Non-pigmented ciliary epithelial cell (primary cell): ENCODE measurements at regions not wholly inside any gene's neighbourhood (a gene's known extent, or its start where the extent isn't known, plus 50 kb on each side); places are given as distances from the start of the nearest gene placed in this dataset.
"Not testable (repeated sequence)": the region's sequence is repeated elsewhere in the genome, so short reads cannot be mapped to it uniquely, and the experiment has no call there.

ENCODE experiments used
- DNase-seq: peaks from one replicate; pipeline ENCODE4 v3.0.0-alpha.2; 2010; ENCODE audit warnings: low read depth

- DNase-seq: no peak
Observed at GRCh38 chr7:32762925-32763293, 128.7 kb downstream of the KBTBD2 start.

GRCh38 chr7:32762206-32762924 lies 129.2 kb downstream of the KBTBD2 start:
- DNase-seq: not testable (repeated sequence)

GRCh38 chr7:32761451-32762205 lies 129.9 kb downstream of the KBTBD2 start:
- DNase-seq: no peak

DNA sequence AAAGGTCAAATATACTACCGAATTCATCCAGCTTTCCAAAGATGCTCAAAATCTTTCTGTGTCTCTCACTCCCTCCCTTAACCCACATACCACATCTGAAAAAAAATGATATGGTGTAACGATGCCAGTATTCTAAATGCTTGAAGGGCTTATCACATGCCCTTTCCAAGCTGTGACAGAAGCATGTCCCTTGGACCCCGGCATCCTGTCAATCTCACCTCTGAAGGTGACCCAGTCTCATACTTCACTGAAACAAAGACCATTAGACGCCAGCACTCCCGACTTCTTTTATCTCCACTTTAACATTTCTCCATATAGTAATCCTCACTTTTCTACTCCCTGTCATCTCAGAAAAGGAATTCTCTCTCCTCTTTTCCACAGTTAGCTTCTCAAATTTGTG lies 130.8 kb downstream of the KBTBD2 start:
- DNase-seq: not testable (repeated sequence)

DNA sequence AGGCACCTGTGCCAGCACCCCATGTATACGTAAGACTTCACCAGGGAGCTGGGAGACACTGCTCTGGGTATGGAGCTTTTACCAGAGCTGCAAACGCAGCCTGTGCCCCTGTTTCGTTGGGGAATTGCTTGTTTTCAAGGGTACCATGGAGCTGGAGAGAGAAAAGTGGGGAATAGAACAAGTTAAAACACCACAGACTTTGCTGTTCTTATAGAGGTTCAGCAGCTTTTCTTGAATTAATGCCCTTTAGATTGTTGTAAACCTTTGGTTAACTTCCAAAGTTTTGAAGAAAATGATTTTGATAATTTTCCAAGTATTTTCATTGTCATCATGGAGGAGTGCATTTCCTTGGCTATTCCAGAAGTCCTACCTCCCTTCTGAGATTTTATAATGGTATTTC lies 131.7 kb downstream of the KBTBD2 start:
- not testable (repeated sequence) for DNase-seq

DNA sequence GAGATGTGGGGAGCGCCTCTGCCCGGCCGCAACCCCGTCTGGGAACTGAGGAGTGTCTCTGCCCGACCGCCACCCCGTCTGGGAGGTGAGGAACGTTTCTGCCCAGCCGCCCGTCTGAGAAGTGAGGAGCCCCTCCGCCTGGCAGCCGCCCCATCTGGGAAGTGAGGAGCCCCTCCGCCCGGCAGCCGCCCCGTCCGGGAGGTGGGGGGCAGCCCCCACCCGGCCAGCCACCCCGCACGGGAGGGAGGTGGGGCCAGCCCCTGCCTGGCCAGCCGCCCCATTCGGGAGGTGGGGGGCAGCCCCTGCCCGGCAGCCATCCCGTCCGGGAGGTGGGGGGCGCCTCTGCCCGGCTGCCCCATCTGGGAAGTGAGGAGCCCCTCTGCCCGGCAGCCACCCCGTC lies 137.7 kb downstream of the KBTBD2 start:
- DNase-seq: not testable (repeated sequence)

GRCh38 chr7:32748337-32748736 lies 143.2 kb downstream of the KBTBD2 start:
- not testable (repeated sequence) for DNase-seq

DNA sequence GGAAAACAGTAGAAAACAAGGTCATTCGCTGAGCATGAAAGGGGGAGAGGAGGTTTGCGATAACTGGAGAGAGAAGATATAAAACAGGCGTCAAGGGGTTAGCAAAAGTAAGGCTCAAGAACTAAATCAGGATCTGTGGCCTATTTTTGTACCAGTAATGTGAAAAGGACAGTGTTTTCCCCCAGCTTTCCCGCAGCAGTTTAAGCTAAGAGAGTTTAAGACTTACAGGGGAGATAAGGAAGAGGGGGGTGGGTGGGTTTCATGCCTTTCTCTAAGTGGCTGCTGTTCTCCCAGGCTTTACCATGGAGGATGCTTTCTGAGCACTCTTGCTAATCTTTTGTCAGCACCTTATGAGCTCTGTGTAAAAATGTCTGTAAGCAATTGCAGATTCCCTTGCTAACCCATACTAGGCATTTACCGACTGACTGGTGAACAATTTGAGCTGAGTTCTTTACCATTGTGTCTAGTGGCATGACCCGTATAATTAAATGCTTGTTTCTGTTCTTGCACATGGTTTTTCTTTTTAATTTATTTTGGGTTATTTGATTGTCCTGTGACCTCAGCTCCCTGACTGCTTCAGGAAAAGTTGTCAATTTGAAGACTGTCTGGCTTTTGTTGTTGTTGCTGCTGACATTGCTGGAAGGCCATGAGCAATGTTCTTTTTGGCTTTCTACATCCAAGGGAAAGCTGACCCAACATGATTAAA lies 144.0 kb downstream of the KBTBD2 start:
- not testable (repeated sequence) for DNase-seq

GRCh38 chr7:32741853-32742476 lies 149.6 kb downstream of the KBTBD2 start:
- not testable (repeated sequence) for DNase-seq

- not testable (repeated sequence) for DNase-seq
Observed at GRCh38 chr7:32739749-32740148, 151.8 kb downstream of the KBTBD2 start.

GRCh38 chr7:32738390-32738789 lies 153.2 kb downstream of the KBTBD2 start:
- not testable (repeated sequence) for DNase-seq

DNA sequence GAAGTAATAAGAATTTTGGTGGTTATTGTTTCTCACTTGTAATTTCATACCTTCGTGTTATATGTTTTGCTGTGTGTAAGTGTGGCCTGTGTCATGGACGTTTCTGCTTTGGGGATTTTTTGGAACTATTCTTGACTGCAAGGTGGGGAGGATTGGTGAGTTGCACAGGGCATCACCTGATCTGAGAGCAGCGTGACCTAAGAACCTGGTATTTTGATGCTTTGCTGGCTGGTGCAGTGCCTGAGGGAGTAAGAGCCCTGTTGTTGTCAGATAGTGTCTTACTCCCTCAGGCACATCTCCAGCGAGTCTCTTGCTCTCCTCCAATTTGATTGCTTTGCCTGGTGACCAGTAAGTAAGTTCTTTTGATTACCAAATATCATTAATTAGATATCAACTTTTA lies 158.8 kb downstream of the KBTBD2 start:
- not testable (repeated sequence) for DNase-seq

DNA sequence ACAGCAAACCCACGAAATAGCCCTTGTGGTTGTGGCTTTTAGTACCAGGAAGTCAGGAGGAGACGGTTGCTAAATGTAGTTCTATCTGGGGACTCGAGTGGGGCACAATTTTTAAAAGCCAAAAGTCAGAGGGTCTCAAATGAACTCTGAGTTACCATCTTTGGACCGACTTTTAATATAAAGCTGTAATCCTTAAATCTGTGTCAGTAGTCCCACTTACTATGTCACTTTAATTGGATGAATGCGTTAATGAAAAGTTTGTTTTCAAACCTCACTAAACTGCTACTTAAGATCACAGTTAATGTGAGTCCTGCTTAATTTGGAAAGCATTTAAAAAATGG lies 162.3 kb downstream of the KBTBD2 start:
- not testable (repeated sequence) for DNase-seq

GRCh38 chr7:32728412-32729334 lies 162.9 kb downstream of the KBTBD2 start:
- DNase-seq: not testable (repeated sequence)

DNA sequence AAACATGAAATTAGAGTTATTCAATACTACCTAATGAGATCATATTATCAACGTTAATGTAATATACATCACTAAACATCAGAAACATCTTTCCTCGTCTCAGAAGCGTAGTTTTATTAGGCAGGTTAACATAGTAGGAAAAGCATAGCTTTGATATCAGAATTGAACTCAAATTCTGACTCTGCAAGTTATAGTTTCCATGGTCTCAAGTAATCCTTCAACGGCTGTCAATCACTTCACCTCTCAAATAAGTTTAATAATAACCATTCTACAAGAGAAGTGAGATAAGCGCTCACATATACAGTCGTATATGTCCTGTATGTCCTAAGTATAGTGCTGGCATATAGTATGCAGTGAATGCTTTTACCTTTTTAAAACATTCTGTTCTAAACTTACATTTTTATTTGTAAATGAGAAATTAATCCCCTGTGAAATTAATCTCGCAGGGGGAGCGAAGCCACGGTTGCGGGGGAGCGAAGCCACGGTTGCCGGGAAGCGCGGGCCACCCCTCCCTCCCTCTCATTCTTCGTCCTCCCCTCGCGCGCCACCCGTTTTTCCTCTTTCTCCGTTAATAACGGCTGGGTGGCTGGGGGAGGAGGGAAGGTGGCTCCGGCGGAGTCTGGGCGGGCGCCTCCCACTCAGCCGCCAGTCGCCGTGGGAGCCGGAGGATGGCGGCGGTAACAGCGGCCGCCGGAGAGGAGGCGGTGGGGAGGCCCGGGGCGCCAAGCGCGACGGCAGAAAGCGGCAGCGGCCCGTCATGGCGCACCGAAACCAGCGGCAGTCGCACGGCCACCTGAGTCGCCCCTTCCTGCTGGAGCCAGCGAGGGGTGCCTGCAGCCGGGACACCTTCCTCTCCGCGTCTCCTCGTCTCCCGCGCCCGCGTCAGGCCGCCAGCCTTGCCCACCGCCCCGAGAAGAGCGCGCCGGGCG lies 163.8 kb downstream of the KBTBD2 start:
- not testable (repeated sequence) for DNase-seq

DNA sequence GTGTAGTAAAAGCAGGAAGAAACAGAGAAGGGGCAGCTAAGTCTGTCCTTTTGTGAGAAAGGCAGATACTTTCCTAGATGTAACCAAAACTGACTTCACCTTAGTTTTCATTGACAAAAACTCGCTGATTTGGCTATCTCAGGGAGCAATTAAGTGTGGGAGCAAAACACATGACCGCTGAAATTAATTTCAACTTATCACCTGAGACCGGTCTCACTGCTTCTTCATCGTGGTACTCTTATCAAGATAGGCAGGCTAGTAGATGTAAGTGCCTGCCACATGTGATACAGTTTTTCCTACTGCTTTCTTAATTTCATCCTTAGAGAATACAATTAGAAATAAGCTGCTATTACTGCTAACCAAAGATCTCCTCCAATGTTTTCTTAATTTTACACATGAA lies 168.7 kb downstream of the KBTBD2 start:
- DNase-seq: not testable (repeated sequence)

- no peak for DNase-seq
Observed at GRCh38 chr7:32694182-32694581, 197.4 kb downstream of the KBTBD2 start.

DNA sequence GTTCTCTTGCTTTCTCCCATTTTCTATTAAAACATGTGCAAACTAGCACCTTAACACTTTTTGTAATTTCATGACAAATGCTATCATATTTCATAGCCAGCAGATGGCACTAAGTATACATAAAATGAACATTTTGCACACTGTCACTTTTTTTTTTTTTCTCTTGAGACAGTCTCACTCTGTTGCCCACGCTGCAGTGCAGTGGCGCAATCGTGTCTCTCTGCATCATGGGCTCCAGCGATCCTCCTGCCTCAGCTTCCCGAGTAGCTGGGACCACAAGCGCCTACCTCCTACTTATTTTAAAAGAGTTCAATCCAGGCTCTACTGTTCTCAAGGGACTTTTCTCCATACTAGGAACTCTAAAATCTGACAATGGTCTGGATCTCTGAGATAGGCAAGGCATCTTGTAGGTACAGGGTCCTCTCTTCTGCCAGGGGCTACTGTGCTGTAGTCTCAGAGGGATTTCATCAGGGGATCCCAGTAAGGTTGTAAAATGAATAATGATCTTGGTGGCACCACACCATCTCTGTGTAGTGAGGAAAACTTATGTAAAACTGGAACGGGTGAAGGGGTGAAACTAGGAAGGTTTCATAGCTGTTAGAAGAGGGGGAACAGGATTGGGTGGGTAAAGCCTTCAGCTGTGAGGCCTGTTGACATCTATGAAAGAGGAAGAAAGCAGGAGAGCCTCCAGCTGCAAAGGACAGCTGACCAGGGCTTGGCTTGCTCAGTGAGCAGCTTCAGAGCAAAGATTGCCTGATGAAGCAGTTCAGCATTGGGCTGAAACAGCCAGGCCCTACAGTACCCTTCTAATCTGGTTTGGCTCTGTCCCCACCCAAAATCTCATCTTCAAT lies 196.9 kb downstream of the AVL9 start:
- DNase-seq: not testable (repeated sequence)

- not testable (repeated sequence) for DNase-seq
Observed at GRCh38 chr7:32688092-32688491, 192.8 kb downstream of the AVL9 start.
